ENCODE measurements at regions not wholly inside any gene's neighbourhood (a gene's known extent, or its start where the extent isn't known, plus 50 kb on each side); places are given as distances from the start of the nearest gene placed in this dataset.
"Not testable (repeated sequence)": the region's sequence is repeated elsewhere in the genome, so short reads cannot be mapped to it uniquely, and the experiment has no call there.

GRCh38 chr14:81584495-81584894 lies 50.8 kb upstream of the SEL1L start:
- no peak for DNase-seq

- DNase-seq, result no peak
Measured at GRCh38 chr14:81589381-81590065, 55.9 kb upstream of the SEL1L start.

GRCh38 chr14:81591266-81591665 lies 57.6 kb upstream of the SEL1L start:
- DNase-seq, result no peak

- DNase-seq, result no peak
Measured at GRCh38 chr14:81594012-81594411, 60.4 kb upstream of the SEL1L start.

GRCh38 chr14:81605660-81606059 lies 72.0 kb upstream of the SEL1L start:
- DNase-seq, result no peak

GRCh38 chr14:81613341-81614045 lies 79.8 kb upstream of the SEL1L start:
- no peak for DNase-seq

- DNase-seq, result not testable (repeated sequence)
Measured at GRCh38 chr14:81614302-81614701, 80.6 kb upstream of the SEL1L start.

- no peak for DNase-seq
Measured at GRCh38 chr14:81618695-81619094, 85.0 kb upstream of the SEL1L start.

GRCh38 chr14:81619816-81620215 lies 86.2 kb upstream of the SEL1L start:
- DNase-seq, result no peak

- DNase-seq, result not testable (repeated sequence)
Measured at GRCh38 chr14:81623771-81624396, 90.2 kb upstream of the SEL1L start.

- DNase-seq, result no peak
Measured at GRCh38 chr14:81625343-81625742, 91.7 kb upstream of the SEL1L start.

GRCh38 chr14:81632157-81632556 lies 98.5 kb upstream of the SEL1L start:
- no peak for DNase-seq

- no peak for DNase-seq
Measured at GRCh38 chr14:81633496-81633895, 99.8 kb upstream of the SEL1L start.

- no peak for DNase-seq
Measured at GRCh38 chr14:81637639-81638038, 104.0 kb upstream of the SEL1L start.

- DNase-seq, result no peak
Measured at GRCh38 chr14:81638656-81639280, 105.1 kb upstream of the SEL1L start.

- no peak for DNase-seq
Measured at GRCh38 chr14:81653626-81654025, 120.0 kb upstream of the SEL1L start.

- DNase-seq, result no peak
Measured at GRCh38 chr14:81655423-81656314, 122.0 kb upstream of the SEL1L start.

GRCh38 chr14:81656811-81657210 lies 123.2 kb upstream of the SEL1L start:
- no peak for DNase-seq

GRCh38 chr14:81662066-81662465 lies 128.4 kb upstream of the SEL1L start:
- DNase-seq, result no peak

- no peak for DNase-seq
Measured at GRCh38 chr14:81662570-81663197, 129.0 kb upstream of the SEL1L start.

GRCh38 chr14:81668626-81669274 lies 135.1 kb upstream of the SEL1L start:
- no peak for DNase-seq

- DNase-seq, result no peak
Measured at GRCh38 chr14:81669308-81669707, 135.7 kb upstream of the SEL1L start.
